Astrocyte (in vitro differentiated cells and primary cell): ENCODE measurements at regions not wholly inside any gene's neighbourhood (a gene's known extent, or its start where the extent isn't known, plus 50 kb on each side); places are given as distances from the start of the nearest gene placed in this dataset.

ENCODE experiments used
- DNase-seq: peaks from one replicate; pipeline ENCODE4 v3.0.0-alpha.2; 2010; ENCODE audit warnings: low read depth
- FAIRE-seq: peaks from 2 replicates; lab custom pipeline; 2011; peaks lifted over from hg19 to GRCh38; lab: Jason Lieb, UNC
- H2AFZ ChIP-seq: 2 replicates; pipeline ENCODE4 v1.6.0; 2012; ENCODE audit warnings: low read depth, low read length, inconsistent platforms
- H3K27ac ChIP-seq: 2 replicates; pipeline ENCODE4 v1.5.1; 2011; ENCODE audit warnings: low read depth, low read length, inconsistent platforms
- H3K27me3 ChIP-seq: 2 replicates; pipeline ENCODE4 v1.6.0; 2011; ENCODE audit warnings: low read length, inconsistent platforms; ENCODE audit not compliant: insufficient read depth
- H3K36me3 ChIP-seq: 2 replicates; pipeline ENCODE4 v1.5.1; 2011; ENCODE audit warnings: low read length, inconsistent platforms; ENCODE audit not compliant: insufficient read depth
- H3K4me1 ChIP-seq: 2 replicates; pipeline ENCODE4 v1.5.1; 2011; ENCODE audit warnings: low read length, inconsistent platforms; ENCODE audit not compliant: insufficient read depth
- H3K4me2 ChIP-seq: 2 replicates; pipeline ENCODE4 v1.6.0; 2012; ENCODE audit warnings: low read length, inconsistent platforms
- H3K4me3 ChIP-seq: 2 replicates; pipeline ENCODE4 v1.5.1; 2011; ENCODE audit warnings: low read depth, mild to moderate bottlenecking, low read length, inconsistent platforms; ENCODE audit not compliant: insufficient read depth
- H3K79me2 ChIP-seq: 2 replicates; pipeline ENCODE4 v1.6.0; 2012; ENCODE audit warnings: mild to moderate bottlenecking, low read length, inconsistent platforms; ENCODE audit not compliant: insufficient read depth
- H3K9ac ChIP-seq: 2 replicates; pipeline ENCODE4 v1.6.0; 2012; ENCODE audit warnings: mild to moderate bottlenecking, low read length, inconsistent platforms
- H3K9me3 ChIP-seq: 2 replicates; pipeline ENCODE4 v1.5.1; 2012; ENCODE audit warnings: low read depth, mild to moderate bottlenecking, low read length, inconsistent platforms; ENCODE audit not compliant: insufficient read depth
- H4K20me1 ChIP-seq: 2 replicates; pipeline ENCODE4 v1.6.0; 2012; ENCODE audit warnings: low read length, inconsistent platforms; ENCODE audit not compliant: insufficient read depth
- H3K27ac Mint-ChIP-seq: one replicate; pipeline ENCODE4 v1.8.0; 2021; ENCODE audit warnings: mild to moderate bottlenecking, mixed read lengths; ENCODE audit not compliant: unreplicated experiment
- H3K27me3 Mint-ChIP-seq: one replicate; pipeline ENCODE4 v1.8.0; 2021; ENCODE audit warnings: low read depth, mixed read lengths; ENCODE audit not compliant: unreplicated experiment
- H3K36me3 Mint-ChIP-seq: one replicate; pipeline ENCODE4 v1.8.0; 2021; ENCODE audit warnings: low read depth, mixed read lengths; ENCODE audit not compliant: unreplicated experiment
- H3K4me1 Mint-ChIP-seq: one replicate; pipeline ENCODE4 v1.8.0; 2021; ENCODE audit warnings: low read depth, mixed read lengths; ENCODE audit not compliant: unreplicated experiment
- H3K4me3 Mint-ChIP-seq: one replicate; pipeline ENCODE4 v1.8.0; 2021; ENCODE audit warnings: mild to moderate bottlenecking, moderate library complexity, mixed read lengths; ENCODE audit not compliant: unreplicated experiment
- H3K9me3 Mint-ChIP-seq: one replicate; pipeline ENCODE4 v1.8.0; 2021; ENCODE audit warnings: mild to moderate bottlenecking, mixed read lengths; ENCODE audit not compliant: unreplicated experiment
- EZH2 ChIP-seq: IDR thresholded peaks from 2 replicates; pipeline ENCODE4 v1.6.1; 2012; ENCODE audit warnings: mild to moderate bottlenecking, low read length, inconsistent platforms; ENCODE audit not compliant: insufficient read depth
- TF ChIP-seq, protein P1 (sequence below): IDR thresholded peaks from 2 replicates; pipeline ENCODE4 v1.5.1; 2011; ENCODE audit warnings: low read depth, mild to moderate bottlenecking, inconsistent platforms, low read length, moderate library complexity; ENCODE audit not compliant: insufficient read depth

DNA sequence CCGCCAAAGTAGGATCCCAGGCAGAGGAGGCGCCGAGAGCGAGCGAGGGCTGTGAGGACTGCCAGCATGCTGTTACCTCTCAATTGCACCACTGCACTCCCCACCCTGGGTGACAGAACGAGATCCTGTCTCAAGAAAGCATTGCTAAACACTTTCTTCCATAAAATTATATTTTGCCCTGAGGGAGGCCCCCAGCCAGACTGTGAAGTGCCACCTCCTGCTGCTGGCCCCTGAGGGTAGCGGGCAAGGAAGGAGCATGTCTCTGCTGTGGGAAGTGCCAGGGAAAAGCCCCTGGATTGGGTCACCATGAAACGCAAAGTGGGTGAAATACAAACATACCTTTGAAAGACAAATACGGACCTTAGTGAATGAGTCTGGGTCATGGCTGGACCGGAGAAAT, 78.0 kb upstream of the AMZ2 start:
- H4K20me1 ChIP-seq: no peaks in the 10 kb centered on the region
- FAIRE-seq (no peak), DNase-seq (no peak)
- H3K4me1 Mint-ChIP-seq: no peaks in the 10 kb centered on the region
- H3K4me3 ChIP-seq: no peak overlapping the region
- no peaks in the 10 kb centered on the region for H3K9me3 ChIP-seq
- no peak overlapping the region for H3K4me2 ChIP-seq
- H2AFZ ChIP-seq: no peak overlapping the region
- TF ChIP-seq, protein P1, sequence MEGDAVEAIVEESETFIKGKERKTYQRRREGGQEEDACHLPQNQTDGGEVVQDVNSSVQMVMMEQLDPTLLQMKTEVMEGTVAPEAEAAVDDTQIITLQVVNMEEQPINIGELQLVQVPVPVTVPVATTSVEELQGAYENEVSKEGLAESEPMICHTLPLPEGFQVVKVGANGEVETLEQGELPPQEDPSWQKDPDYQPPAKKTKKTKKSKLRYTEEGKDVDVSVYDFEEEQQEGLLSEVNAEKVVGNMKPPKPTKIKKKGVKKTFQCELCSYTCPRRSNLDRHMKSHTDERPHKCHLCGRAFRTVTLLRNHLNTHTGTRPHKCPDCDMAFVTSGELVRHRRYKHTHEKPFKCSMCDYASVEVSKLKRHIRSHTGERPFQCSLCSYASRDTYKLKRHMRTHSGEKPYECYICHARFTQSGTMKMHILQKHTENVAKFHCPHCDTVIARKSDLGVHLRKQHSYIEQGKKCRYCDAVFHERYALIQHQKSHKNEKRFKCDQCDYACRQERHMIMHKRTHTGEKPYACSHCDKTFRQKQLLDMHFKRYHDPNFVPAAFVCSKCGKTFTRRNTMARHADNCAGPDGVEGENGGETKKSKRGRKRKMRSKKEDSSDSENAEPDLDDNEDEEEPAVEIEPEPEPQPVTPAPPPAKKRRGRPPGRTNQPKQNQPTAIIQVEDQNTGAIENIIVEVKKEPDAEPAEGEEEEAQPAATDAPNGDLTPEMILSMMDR: no peak
- TF ChIP-seq EZH2: no peak
- H3K27ac ChIP-seq: no peak overlapping the region
- H3K4me3 Mint-ChIP-seq: no peak overlapping the region
- no peaks in the 10 kb centered on the region for H3K79me2 ChIP-seq
- H3K9ac ChIP-seq: no peak overlapping the region
- no peak overlapping the region for H3K27ac Mint-ChIP-seq
- no peaks in the 10 kb centered on the region for H3K4me1 ChIP-seq
- H3K36me3 ChIP-seq: no peaks in the 10 kb centered on the region
- no peaks in the 10 kb centered on the region for H3K9me3 Mint-ChIP-seq
- peaks cover 13% of the 10 kb centered on the region for H3K27me3 Mint-ChIP-seq
- H3K36me3 Mint-ChIP-seq: no peaks in the 10 kb centered on the region
- H3K27me3 ChIP-seq: no peaks in the 10 kb centered on the region

DNA sequence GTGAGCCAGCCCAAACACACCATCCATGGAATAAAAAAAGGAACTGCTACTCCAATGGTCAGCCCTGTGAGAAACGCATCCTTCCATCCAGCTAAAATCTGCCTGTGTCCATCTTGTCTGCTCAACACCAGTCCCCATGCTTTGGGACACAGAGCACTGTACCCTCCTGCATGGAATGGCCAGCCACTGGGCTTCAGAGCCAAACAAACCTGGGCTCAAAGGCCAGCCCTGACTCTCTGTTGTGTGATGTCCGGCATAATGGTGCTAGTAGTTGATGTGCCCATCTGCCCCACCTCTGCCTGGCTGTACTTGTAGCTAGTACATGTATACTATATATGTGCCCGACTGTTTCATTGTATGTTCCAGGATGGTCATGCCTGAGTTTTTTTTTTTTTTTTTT, 77.6 kb upstream of the AMZ2 start:
- no peaks in the 10 kb centered on the region for H4K20me1 ChIP-seq
- H3K36me3 ChIP-seq: no peaks in the 10 kb centered on the region
- DNase-seq (no peak), FAIRE-seq (no peak)
- no peaks in the 10 kb centered on the region for H3K79me2 ChIP-seq
- TF ChIP-seq EZH2: no peak
- TF ChIP-seq, protein P1: no peak
- H3K4me1 Mint-ChIP-seq: no peaks in the 10 kb centered on the region
- H3K4me3 ChIP-seq: no peak overlapping the region
- H2AFZ ChIP-seq: no peak overlapping the region
- H3K9me3 Mint-ChIP-seq: no peaks in the 10 kb centered on the region
- no peak overlapping the region for H3K4me2 ChIP-seq
- H3K4me3 Mint-ChIP-seq: no peak overlapping the region
- H3K27ac Mint-ChIP-seq: no peak overlapping the region
- no peaks in the 10 kb centered on the region for H3K4me1 ChIP-seq
- no peak overlapping the region for H3K27ac ChIP-seq
- no peak overlapping the region for H3K9ac ChIP-seq
- no peaks in the 10 kb centered on the region for H3K36me3 Mint-ChIP-seq
- no peaks in the 10 kb centered on the region for H3K27me3 ChIP-seq
- no peaks in the 10 kb centered on the region for H3K9me3 ChIP-seq
- peaks cover 13% of the 10 kb centered on the region for H3K27me3 Mint-ChIP-seq

DNA sequence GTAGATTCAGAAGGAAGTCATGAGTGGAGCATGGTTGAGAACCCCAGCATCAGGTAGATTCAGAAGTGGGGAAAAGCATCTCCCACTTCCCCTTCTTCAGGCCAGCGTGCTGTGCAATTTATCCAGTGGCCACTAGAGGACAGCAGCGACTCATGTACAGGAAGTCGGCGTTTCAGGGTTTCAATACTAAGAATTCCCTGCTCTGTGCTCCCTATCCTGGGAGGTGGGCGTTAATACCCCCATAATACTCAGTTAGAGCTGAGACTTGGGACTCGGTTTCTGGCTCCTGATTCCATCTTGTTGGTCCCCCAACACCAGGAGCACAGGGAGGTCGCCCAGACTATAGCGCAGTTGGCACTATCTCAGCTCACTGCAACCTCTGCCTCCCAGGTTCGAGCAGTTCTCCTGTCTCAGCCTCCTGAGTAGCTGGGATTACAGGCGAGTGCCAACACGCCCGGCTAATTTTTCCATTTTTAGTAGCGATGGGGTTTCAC, 75.3 kb upstream of the AMZ2 start:
- Mint-ChIP-seq H3K36me3 (peaks cover 2% of the 10 kb centered on the region), H3K9me3 (peaks cover 3% of the 10 kb centered on the region), H3K27ac (no peak overlapping the region), H3K4me3 (no peak overlapping the region), H3K27me3 (peaks cover 13% of the 10 kb centered on the region), H3K4me1 (peaks cover 9% of the 10 kb centered on the region)
- H2AFZ ChIP-seq: peak overlapping the region; percentile 64
- no peak overlapping the region for H3K4me3 ChIP-seq
- H3K9me3 ChIP-seq: no peaks in the 10 kb centered on the region
- no peaks in the 10 kb centered on the region for H4K20me1 ChIP-seq
- H3K4me2 ChIP-seq: no peak overlapping the region
- no peaks in the 10 kb centered on the region for H3K27me3 ChIP-seq
- no peak overlapping the region for H3K27ac ChIP-seq
- H3K4me1 ChIP-seq: no peaks in the 10 kb centered on the region
- H3K9ac ChIP-seq: no peak overlapping the region
- peak; percentile 17 for DNase-seq
- no peaks in the 10 kb centered on the region for H3K36me3 ChIP-seq
- FAIRE-seq: no peak
- TF ChIP-seq, protein P1: peak; percentile 97
- TF ChIP-seq EZH2: no peak
- H3K79me2 ChIP-seq: no peaks in the 10 kb centered on the region
